ENCODE measurements at regions not wholly inside any gene's neighbourhood (a gene's known extent, or its start where the extent isn't known, plus 50 kb on each side); places are given as distances from the start of the nearest gene placed in this dataset.
A peak's percentile ranks its signal among the peaks of the same experiment; 100 is the strongest.

DNA sequence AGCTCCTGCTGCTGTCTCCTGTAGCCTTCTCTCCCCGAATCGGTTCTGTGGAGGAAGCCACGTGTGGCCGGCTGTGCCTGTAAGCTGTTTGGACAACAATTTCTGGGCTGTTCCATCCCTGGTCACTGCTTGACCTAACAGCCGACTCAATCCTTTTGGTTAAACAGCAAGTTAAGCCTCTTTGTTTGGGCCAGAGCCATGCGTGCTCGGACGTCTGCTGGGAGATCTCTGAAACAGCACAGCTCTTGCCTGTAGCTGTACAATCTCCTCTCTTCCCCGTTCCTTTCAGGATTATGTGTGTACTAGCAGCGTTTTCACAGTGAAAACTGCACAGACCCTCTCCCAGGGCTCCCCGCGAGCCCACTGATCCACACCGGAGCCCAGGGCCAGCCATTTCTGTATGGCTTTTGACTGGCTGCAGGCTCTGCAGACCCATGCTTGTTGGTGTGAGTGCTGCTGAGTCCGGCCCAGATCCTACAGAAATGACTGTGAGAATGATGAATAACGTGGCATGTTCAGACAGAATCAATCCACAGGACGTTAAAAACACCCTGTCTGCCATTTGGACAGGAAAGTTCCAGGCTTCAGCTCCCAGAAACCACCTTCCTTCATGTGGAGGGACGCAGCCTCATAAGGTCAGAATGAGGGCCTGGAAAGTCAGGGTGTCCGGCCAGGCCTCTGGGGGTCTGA is 428.6 kb upstream of the ADARB2 start:
- DNase-seq (no peak), ATAC-seq (ENCODE audit: poor library complexity) (no peak)
- intact Hi-C loops (cut with DNase I) = no loop called here

GRCh38 chr10:2150288-2150687 is 413.0 kb upstream of the ADARB2 start:
- no peak for DNase-seq
- ATAC-seq (ENCODE audit: poor library complexity) = no peak
- intact Hi-C loops (cut with DNase I) = no loop called here

DNA sequence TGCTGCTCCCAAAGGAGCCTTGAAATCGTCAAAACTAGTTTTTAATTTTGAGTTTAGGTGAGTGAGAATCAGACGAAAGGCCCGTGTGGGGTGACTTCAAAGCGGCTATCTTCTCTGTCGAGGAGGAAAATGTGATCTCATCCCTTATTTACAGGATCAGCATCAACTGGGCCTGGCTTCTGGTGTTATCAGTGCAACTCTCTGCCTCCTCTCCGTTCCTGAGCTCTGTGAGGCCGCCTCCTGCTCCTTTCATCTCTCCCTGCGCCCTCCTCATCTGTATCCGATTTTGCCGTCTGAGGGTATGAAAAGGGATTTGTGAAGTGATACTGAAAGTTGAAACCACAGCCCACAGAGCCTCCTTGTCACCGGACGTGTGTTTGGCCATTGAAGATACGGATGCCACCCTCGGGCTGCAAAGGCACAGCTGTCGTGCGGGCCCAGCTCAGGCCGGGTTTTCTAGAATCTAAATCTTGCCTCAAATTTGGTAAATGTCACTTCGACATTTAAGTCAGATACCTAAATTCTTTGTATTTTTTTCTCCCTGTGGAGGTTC is 408.7 kb upstream of the ADARB2 start:
- DNase-seq = no peak
- intact Hi-C loops (cut with DNase I) = no loop called here
- ATAC-seq (ENCODE audit: poor library complexity) = no peak

DNA sequence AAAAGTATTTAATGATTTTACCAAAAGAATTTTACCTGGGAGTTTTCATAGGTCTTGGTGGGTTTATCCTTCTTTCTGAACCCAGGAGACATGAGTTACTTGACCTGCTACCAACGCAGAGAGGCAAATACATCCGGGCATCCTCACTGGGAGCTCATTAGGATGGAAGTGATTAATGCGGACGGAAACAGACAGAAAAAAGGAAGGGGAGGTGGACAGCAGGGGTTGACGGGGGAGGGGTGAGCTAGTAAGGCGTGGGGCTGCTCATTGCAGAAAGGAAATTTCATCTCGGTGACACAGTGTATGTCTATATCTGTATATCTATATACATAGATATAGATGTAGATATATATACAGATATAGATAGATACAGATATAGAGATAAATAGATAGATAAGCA is 408.2 kb upstream of the ADARB2 start:
- intact Hi-C loops (cut with DNase I) = no loop called here

DNA sequence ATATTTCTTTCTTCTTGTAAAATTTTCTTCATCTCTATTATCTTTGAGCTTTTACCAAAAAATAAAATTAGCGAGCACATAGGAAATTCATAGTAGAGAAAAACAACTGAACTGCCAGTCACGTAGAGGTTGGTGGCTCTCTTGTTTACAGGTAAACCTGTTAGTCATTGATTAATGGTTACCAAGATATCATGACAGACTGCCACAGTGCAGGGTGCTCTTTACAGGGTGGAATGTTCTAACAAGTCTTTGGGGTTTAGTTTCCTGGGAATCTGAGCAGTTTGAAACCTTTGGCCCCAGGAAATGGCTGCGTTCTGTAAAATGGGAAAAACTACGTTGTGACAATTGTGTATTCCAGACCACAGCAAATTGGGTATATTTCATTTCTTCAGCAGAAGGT is 407.3 kb upstream of the ADARB2 start:
- ATAC-seq (ENCODE audit: poor library complexity) (no peak), DNase-seq (no peak)
- intact Hi-C loops (cut with DNase I) = no loop called here

More for the DNA sequence above, 408.2 kb upstream of the ADARB2 start:
- ATAC-seq (ENCODE audit: poor library complexity) (no peak), DNase-seq (no peak)

DNA sequence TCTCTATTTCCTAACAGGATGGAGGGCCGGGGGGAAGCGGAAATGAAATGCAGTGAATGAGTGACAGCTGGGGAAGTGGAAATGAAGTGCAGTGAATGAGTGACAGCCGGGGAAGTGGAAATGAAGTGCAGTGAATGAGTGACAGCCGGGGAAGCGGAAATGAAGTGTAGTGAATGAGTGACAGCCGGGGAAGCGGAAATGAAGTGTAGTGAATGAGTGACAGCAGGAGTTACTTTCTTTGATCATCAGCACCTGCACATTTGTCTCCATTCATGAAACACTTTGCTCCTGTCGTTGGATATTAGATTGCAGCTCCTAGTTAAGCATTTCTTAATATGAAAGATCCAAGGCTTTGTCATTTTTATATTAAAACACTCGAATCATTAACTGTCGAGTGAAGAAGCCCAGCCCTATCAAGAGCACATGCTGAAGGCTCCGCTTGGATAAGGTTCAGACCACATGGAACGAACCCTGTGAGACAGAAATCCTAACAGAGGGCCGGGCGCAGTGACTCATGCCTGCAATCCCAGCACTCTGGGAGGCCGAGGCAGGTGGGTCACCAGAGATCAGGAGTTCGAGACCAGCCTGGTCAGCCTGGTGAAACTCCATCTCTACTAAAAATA is 406.0 kb upstream of the ADARB2 start:
- DNase-seq (no peak), ATAC-seq (ENCODE audit: poor library complexity) (no peak)
- intact Hi-C loops (cut with DNase I) = no loop called here

DNA sequence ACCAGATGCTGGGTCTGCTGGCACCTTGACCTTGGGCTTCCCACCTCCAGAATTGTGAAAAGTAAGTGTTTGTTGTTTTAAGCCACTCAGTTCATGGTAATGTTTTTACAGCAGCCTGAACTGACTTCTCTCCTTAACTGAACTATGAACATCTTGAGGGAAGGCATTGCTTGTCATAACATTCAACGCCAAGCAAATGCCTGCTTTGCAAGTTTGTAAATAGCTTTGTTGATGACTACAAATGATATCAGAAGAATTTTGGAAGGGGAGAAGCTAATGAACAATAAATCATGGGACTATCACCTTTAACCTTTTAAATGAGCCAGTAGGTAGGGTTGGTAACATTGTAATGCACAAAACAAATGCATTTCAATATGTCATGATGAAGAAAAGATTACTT is 402.4 kb upstream of the ADARB2 start:
- intact Hi-C loops (cut with DNase I) = no loop called here
- no peak for DNase-seq
- ATAC-seq (ENCODE audit: poor library complexity) = no peak

- no peak for DNase-seq
- ATAC-seq (ENCODE audit: poor library complexity) = no peak
- intact Hi-C loops (cut with DNase I) = no loop called here
These were observed 400.3 kb upstream of the ADARB2 start for GRCh38 chr10:2137549-2138174.

DNA sequence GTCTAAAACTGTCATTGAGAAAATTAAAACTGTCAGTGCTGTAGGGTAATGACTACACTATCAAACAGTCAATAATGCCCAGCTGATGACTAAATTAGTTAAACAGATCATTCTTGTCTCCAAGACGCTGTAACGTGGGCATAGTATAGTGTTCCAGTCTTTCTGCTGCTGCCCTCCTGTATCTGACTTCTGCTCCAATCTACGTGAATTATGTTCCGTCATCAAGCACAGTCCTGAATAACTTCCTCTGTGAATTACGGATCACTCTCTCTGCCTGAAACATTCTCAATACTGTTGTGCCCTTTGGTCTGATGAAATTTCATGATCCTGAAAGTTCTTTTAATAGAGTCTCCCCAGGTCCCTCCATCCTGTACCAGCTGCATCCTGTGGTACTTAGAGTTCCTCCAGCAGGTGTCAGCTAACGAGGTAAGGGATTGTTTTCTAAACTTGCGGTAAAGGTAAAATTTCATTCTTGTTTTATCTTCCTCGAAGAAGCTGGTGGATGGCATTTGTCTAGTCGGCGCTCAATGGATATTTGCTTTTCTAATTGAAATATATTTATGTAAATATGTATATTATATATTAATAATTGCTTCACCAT is 393.5 kb upstream of the ADARB2 start:
- DNase-seq (no peak), ATAC-seq (ENCODE audit: poor library complexity) (no peak)
- intact Hi-C loops (cut with DNase I) = no loop called here

DNA sequence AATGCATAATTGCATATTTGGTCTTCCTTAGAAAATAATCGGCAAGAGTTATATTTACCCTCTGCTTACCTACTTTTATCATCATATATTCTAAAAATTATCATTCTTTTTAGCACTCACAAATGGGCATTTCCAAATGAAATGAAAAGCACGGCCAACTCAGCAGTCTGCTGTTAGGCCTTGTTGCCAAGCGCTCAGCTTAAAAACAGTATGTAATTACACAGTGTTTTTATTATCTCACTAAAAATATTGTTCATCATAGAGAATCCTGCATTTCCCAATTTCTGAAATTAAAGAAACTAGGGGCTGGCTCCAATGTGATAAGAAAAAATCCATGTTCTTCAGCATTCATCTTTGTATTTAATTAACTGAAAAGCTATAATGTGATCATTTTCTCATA is 391.7 kb upstream of the ADARB2 start:
- intact Hi-C loops (cut with DNase I) = no loop called here
- DNase-seq (no peak), ATAC-seq (ENCODE audit: poor library complexity) (no peak)

- intact Hi-C loops (cut with DNase I) = no loop called here
These were observed 386.8 kb upstream of the ADARB2 start for GRCh38 chr10:2124135-2124534.

GRCh38 chr10:2122431-2123124 is 385.3 kb upstream of the ADARB2 start:
- DNase-seq = peak; percentile 47
- intact Hi-C loops (cut with DNase I) = no loop called here
- peak; percentile 68 for ATAC-seq (ENCODE audit: poor library complexity)

More at GRCh38 chr10:2124135-2124534, 386.8 kb upstream of the ADARB2 start:
- DNase-seq (no peak), ATAC-seq (ENCODE audit: poor library complexity) (no peak)

DNA sequence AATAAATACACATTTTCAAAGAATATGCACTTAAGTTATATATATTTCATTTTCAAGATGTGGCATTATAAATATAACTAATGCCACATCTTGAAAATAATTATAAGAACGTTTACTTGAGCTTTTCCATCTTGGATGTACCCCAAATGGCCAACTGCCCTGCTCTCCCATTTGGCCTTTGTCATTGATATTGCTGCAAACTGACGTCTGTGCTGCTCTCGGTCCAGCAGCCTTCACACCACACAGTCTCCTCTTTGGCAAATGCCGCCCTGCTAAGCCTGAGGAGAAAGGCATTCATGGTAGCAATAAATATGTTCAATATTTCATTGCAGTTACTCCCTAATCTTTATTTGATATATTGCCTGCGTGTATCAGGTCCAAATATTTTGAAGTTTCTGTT is 384.6 kb upstream of the ADARB2 start:
- peak; percentile 67 for DNase-seq
- peak; percentile 82 for ATAC-seq (ENCODE audit: poor library complexity)
- intact Hi-C loops (cut with DNase I) = no loop called here

GRCh38 chr10:2121315-2121714 is 384.0 kb upstream of the ADARB2 start:
- DNase-seq = no peak
- ATAC-seq (ENCODE audit: poor library complexity) = no peak
- intact Hi-C loops (cut with DNase I) = no loop called here

GRCh38 chr10:2120746-2121145 is 383.4 kb upstream of the ADARB2 start:
- ATAC-seq (ENCODE audit: poor library complexity) = no peak
- DNase-seq = no peak
- intact Hi-C loops (cut with DNase I) = no loop called here

DNA sequence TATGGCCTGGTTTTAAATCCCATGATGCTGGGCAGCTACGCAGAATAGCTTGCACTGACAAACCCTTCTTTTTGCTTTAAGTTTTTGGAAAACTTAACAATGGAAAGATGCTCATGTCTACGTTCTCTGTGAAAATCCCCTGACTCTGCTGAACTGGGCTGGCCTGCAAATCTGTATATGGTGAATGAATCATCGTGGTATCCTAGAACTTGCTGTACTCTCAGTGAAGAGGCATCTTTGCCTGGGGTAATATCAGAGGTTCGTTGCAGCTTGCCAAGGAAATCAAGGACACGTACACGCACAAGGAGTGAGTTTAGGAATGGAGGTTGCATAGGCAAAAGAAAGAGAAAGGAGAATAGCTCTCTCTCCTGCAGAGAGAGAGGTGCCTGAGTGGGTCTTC is 382.0 kb upstream of the ADARB2 start:
- intact Hi-C loops (cut with DNase I) = no loop called here

GRCh38 chr10:2118201-2118600 is 380.9 kb upstream of the ADARB2 start:
- intact Hi-C loops (cut with DNase I) = no loop called here
- ATAC-seq (ENCODE audit: poor library complexity) = no peak

More for the DNA sequence above, 382.0 kb upstream of the ADARB2 start:
- no peak for ATAC-seq (ENCODE audit: poor library complexity)
- DNase-seq = no peak

DNA sequence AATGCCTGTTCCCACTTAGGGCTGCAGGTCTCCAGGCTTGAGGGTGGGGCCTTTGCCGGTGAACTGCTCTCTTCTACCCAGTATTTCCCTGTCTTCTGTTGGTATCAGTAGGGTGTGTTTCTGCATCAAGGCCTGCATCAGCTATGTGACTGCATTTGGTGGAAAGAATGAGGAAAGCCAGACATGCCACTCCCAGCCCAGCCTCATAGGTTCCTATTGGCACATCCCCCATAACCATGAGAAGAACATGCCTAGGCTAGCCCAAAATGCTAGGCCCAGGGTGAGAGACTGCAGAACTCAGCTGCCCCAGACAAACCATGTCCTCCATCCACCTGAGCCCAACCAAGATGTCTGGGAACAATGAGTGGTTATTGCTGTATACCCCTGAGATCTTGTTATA is 380.3 kb upstream of the ADARB2 start:
- ATAC-seq (ENCODE audit: poor library complexity) (no peak), DNase-seq (no peak)
- intact Hi-C loops (cut with DNase I) = no loop called here

More at GRCh38 chr10:2118201-2118600, 380.9 kb upstream of the ADARB2 start:
- no peak for DNase-seq

DNA sequence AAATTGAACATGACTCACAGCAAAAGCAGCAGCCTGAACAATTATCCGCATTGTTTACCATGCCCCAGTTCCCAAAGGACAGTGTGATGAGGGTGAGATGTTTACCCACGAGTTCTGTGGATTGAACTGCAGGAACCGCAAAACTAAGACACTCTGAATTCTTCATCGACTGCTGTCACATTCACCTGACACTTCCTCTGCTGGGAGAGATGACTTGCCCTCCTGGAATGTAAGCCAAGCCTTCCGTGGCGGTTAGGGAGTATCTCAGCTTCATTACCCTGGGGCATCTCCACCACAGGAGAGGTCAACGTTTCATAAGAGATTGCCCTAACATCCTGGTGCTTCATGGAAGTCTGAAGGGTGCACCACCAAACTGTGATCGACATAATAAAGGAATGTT is 374.6 kb upstream of the ADARB2 start:
- ATAC-seq (ENCODE audit: poor library complexity) = no peak
- intact Hi-C loops (cut with DNase I) = no loop called here
- DNase-seq = no peak
